GM21360 (cell line): ENCODE measurements at regions not wholly inside any gene's neighbourhood (a gene's known extent, or its start where the extent isn't known, plus 50 kb on each side); places are given as distances from the start of the nearest gene placed in this dataset.
A peak's percentile ranks its signal among the peaks of the same experiment; 100 is the strongest.

Experiments used
- ATAC-seq: cut with Tn5 transposase; IDR thresholded peaks from one replicate; pipeline ENCODE4 v1.9.1; 2021; ENCODE audit warnings: mild to moderate bottlenecking, moderate library complexity; ENCODE audit not compliant: unreplicated experiment

GRCh38 chr15:92224843-92225242 is 168.8 kb upstream of the ST8SIA2 start:
- no peak for ATAC-seq

- ATAC-seq: no peak
These were observed 167.6 kb upstream of the ST8SIA2 start for GRCh38 chr15:92226020-92226612.

GRCh38 chr15:92228830-92229229 is 164.9 kb upstream of the ST8SIA2 start:
- ATAC-seq: no peak

- no peak for ATAC-seq
These were observed 162.2 kb upstream of the ST8SIA2 start for GRCh38 chr15:92231461-92231860.

GRCh38 chr15:92232317-92232716 is 161.4 kb upstream of the ST8SIA2 start:
- no peak for ATAC-seq

GRCh38 chr15:92232876-92233275 is 160.8 kb upstream of the ST8SIA2 start:
- ATAC-seq: no peak

- no peak for ATAC-seq
These were observed 150.5 kb upstream of the ST8SIA2 start for GRCh38 chr15:92243227-92243626.

- ATAC-seq: no peak
These were observed 149.0 kb upstream of the ST8SIA2 start for GRCh38 chr15:92244703-92245102.

- no peak for ATAC-seq
These were observed 145.9 kb upstream of the ST8SIA2 start for GRCh38 chr15:92247649-92248242.

- ATAC-seq: no peak
These were observed 126.6 kb upstream of the ST8SIA2 start for GRCh38 chr15:92266796-92267685.

- no peak for ATAC-seq
These were observed 124.8 kb upstream of the ST8SIA2 start for GRCh38 chr15:92268900-92269299.

GRCh38 chr15:92271179-92271578 is 122.5 kb upstream of the ST8SIA2 start:
- ATAC-seq: no peak

- no peak for ATAC-seq
These were observed 121.6 kb upstream of the ST8SIA2 start for GRCh38 chr15:92272106-92272505.

GRCh38 chr15:92273286-92273685 is 120.4 kb upstream of the ST8SIA2 start:
- ATAC-seq: no peak

- ATAC-seq: no peak
These were observed 120.0 kb upstream of the ST8SIA2 start for GRCh38 chr15:92273723-92274122.

GRCh38 chr15:92277776-92278175 is 115.9 kb upstream of the ST8SIA2 start:
- ATAC-seq: peak; percentile 86

- ATAC-seq: no peak
These were observed 109.9 kb upstream of the ST8SIA2 start for GRCh38 chr15:92283813-92284212.

- ATAC-seq: peak; percentile 96
These were observed 104.9 kb upstream of the ST8SIA2 start for GRCh38 chr15:92288755-92289154.

GRCh38 chr15:92289733-92290132 is 103.9 kb upstream of the ST8SIA2 start:
- ATAC-seq: no peak

- no peak for ATAC-seq
These were observed 103.2 kb upstream of the ST8SIA2 start for GRCh38 chr15:92290359-92290992.

GRCh38 chr15:92291900-92292299 is 101.8 kb upstream of the ST8SIA2 start:
- ATAC-seq: no peak
